ENCODE measurements at regions not wholly inside any gene's neighbourhood (a gene's known extent, or its start where the extent isn't known, plus 50 kb on each side); places are given as distances from the start of the nearest gene placed in this dataset.

GRCh38 chr2:220064111-220065030, 436.9 kb downstream of the SLC4A3 start:
- DNase-seq (ENCODE audit: low read depth) = no peak

GRCh38 chr2:220065581-220065980, 438.2 kb downstream of the SLC4A3 start:
- H3K4me3 ChIP-seq (ENCODE audit: low read length) = no peak overlapping the region
- no peak for DNase-seq (ENCODE audit: low read depth)
- TF ChIP-seq CTCF (conservative IDR thresholded peaks at IDR 0.05; ENCODE audit: low read length) = no peak

More at GRCh38 chr2:220064111-220065030, 436.9 kb downstream of the SLC4A3 start:
- no peak overlapping the region for H3K4me3 ChIP-seq (ENCODE audit: low read length)
- no peak for TF ChIP-seq CTCF (conservative IDR thresholded peaks at IDR 0.05; ENCODE audit: low read length)

- no peak overlapping the region for H3K4me3 ChIP-seq (ENCODE audit: low read length)
- TF ChIP-seq CTCF (conservative IDR thresholded peaks at IDR 0.05; ENCODE audit: low read length) = no peak
- no peak for DNase-seq (ENCODE audit: low read depth)
Measured at GRCh38 chr2:220068846-220069245, 441.4 kb downstream of the SLC4A3 start.

- no peak for DNase-seq (ENCODE audit: low read depth)
- H3K4me3 ChIP-seq (ENCODE audit: low read length) = no peak overlapping the region
- no peak for TF ChIP-seq CTCF (conservative IDR thresholded peaks at IDR 0.05; ENCODE audit: low read length)
Measured at GRCh38 chr2:220070349-220070748, 442.9 kb downstream of the SLC4A3 start.

GRCh38 chr2:220071696-220072095, 444.3 kb downstream of the SLC4A3 start:
- DNase-seq (ENCODE audit: low read depth) = no peak
- TF ChIP-seq CTCF (conservative IDR thresholded peaks at IDR 0.05; ENCODE audit: low read length) = no peak
- no peak overlapping the region for H3K4me3 ChIP-seq (ENCODE audit: low read length)

- no peak for DNase-seq (ENCODE audit: low read depth)
- no peak for TF ChIP-seq CTCF (conservative IDR thresholded peaks at IDR 0.05; ENCODE audit: low read length)
- no peak overlapping the region for H3K4me3 ChIP-seq (ENCODE audit: low read length)
Measured at GRCh38 chr2:220072669-220073220, 445.3 kb downstream of the SLC4A3 start.

GRCh38 chr2:220075835-220076234, 448.4 kb downstream of the SLC4A3 start:
- no peak for TF ChIP-seq CTCF (conservative IDR thresholded peaks at IDR 0.05; ENCODE audit: low read length)
- no peak overlapping the region for H3K4me3 ChIP-seq (ENCODE audit: low read length)
- DNase-seq (ENCODE audit: low read depth) = no peak

Data from AG10803 (cell line).